ENCODE measurements at regions not wholly inside any gene's neighbourhood (a gene's known extent, or its start where the extent isn't known, plus 50 kb on each side); places are given as distances from the start of the nearest gene placed in this dataset.

GRCh38 chr13:65470781-65471180 lies 1759.4 kb downstream of the PCDH9 start:
- no peak for TF ChIP-seq PKNOX1 (IDR thresholded peaks at IDR 0.05)
- no peak for TF ChIP-seq NFRKB (IDR thresholded peaks at IDR 0.05)
- TF ChIP-seq TARDBP (IDR thresholded peaks at IDR 0.05): no peak
- no peak for TF ChIP-seq FOXK2 (IDR thresholded peaks at IDR 0.05)
- TF ChIP-seq CTBP1 (IDR thresholded peaks at IDR 0.05; ENCODE audit: borderline replicate concordance): no peak
- TF ChIP-seq FOXA1 (IDR thresholded peaks at IDR 0.05): no peak
- no peak for TF ChIP-seq ZNF384 (IDR thresholded peaks at IDR 0.05)
- no peak for TF ChIP-seq SUZ12 (IDR thresholded peaks at IDR 0.05)
- TF ChIP-seq BHLHE40 (IDR thresholded peaks at IDR 0.05; ENCODE audit: borderline replicate concordance): no peak
- TF ChIP-seq SP1 (IDR thresholded peaks at IDR 0.05): no peak
- TF ChIP-seq HDGF (IDR thresholded peaks at IDR 0.05; ENCODE audit: borderline replicate concordance): no peak
- no peak for TF ChIP-seq LEF1 (IDR thresholded peaks at IDR 0.05; ENCODE audit: borderline replicate concordance)
- no peak for TF ChIP-seq ELF4 (IDR thresholded peaks at IDR 0.05)
- no peak for TF ChIP-seq L3MBTL2 (conservative IDR thresholded peaks at IDR 0.05)
- TF ChIP-seq FOXM1 (IDR thresholded peaks at IDR 0.05; ENCODE audit: borderline replicate concordance): no peak
- TF ChIP-seq ARNT (IDR thresholded peaks at IDR 0.05): no peak
- CTCF ChIA-PET: interaction anchor here (0.7 kb wide), 1 partner anchor 1821 kb away, joined by 3 read pairs; no protein-coding TSS in a partner anchor
- no peak for DNase-seq (ENCODE audit: extremely low spot score)
- POLR2A ChIA-PET: no interaction called here

- no peak for TF ChIP-seq TARDBP (IDR thresholded peaks at IDR 0.05)
- no peak for TF ChIP-seq NFRKB (IDR thresholded peaks at IDR 0.05)
- no peak for TF ChIP-seq ELF4 (IDR thresholded peaks at IDR 0.05)
- TF ChIP-seq LEF1 (IDR thresholded peaks at IDR 0.05; ENCODE audit: borderline replicate concordance): no peak
- TF ChIP-seq L3MBTL2 (conservative IDR thresholded peaks at IDR 0.05): no peak
- TF ChIP-seq SUZ12 (IDR thresholded peaks at IDR 0.05): no peak
- no peak for TF ChIP-seq FOXK2 (IDR thresholded peaks at IDR 0.05)
- ChIA-PET CTCF (no interaction called here), POLR2A (no interaction called here)
- DNase-seq (ENCODE audit: extremely low spot score): no peak
Measured at GRCh38 chr13:65468628-65469027, 1761.5 kb downstream of the PCDH9 start.

GRCh38 chr13:65461590-65461989 lies 1768.5 kb downstream of the PCDH9 start:
- ChIA-PET CTCF (interaction anchor here (0.5 kb wide), 1 partner anchor 18 kb away, joined by 4 read pairs; no protein-coding TSS in a partner anchor), POLR2A (no interaction called here)
- TF ChIP-seq FOXK2 (IDR thresholded peaks at IDR 0.05) (no peak), LEF1 (IDR thresholded peaks at IDR 0.05; ENCODE audit: borderline replicate concordance) (no peak), HDGF (IDR thresholded peaks at IDR 0.05; ENCODE audit: borderline replicate concordance) (no peak), FOXA1 (IDR thresholded peaks at IDR 0.05) (no peak), CTBP1 (IDR thresholded peaks at IDR 0.05; ENCODE audit: borderline replicate concordance) (no peak)
- peak; percentile 30 for DNase-seq (ENCODE audit: extremely low spot score)

- ChIA-PET CTCF (no interaction called here), POLR2A (no interaction called here)
- TF ChIP-seq FOXA1 (IDR thresholded peaks at IDR 0.05) (no peak), HDGF (IDR thresholded peaks at IDR 0.05; ENCODE audit: borderline replicate concordance) (no peak), TARDBP (IDR thresholded peaks at IDR 0.05) (no peak), BHLHE40 (IDR thresholded peaks at IDR 0.05; ENCODE audit: borderline replicate concordance) (no peak), LEF1 (IDR thresholded peaks at IDR 0.05; ENCODE audit: borderline replicate concordance) (no peak), SUZ12 (IDR thresholded peaks at IDR 0.05) (no peak), ELF4 (IDR thresholded peaks at IDR 0.05) (no peak), NFRKB (IDR thresholded peaks at IDR 0.05) (no peak), L3MBTL2 (conservative IDR thresholded peaks at IDR 0.05) (no peak), ZNF384 (IDR thresholded peaks at IDR 0.05) (no peak), CTBP1 (IDR thresholded peaks at IDR 0.05; ENCODE audit: borderline replicate concordance) (no peak), SP1 (IDR thresholded peaks at IDR 0.05) (no peak), FOXK2 (IDR thresholded peaks at IDR 0.05) (no peak), FOXM1 (IDR thresholded peaks at IDR 0.05; ENCODE audit: borderline replicate concordance) (no peak), PKNOX1 (IDR thresholded peaks at IDR 0.05) (no peak), ARNT (IDR thresholded peaks at IDR 0.05) (no peak)
- DNase-seq (ENCODE audit: extremely low spot score): no peak
Measured at GRCh38 chr13:65460136-65460535, 1770.0 kb downstream of the PCDH9 start.

DNA sequence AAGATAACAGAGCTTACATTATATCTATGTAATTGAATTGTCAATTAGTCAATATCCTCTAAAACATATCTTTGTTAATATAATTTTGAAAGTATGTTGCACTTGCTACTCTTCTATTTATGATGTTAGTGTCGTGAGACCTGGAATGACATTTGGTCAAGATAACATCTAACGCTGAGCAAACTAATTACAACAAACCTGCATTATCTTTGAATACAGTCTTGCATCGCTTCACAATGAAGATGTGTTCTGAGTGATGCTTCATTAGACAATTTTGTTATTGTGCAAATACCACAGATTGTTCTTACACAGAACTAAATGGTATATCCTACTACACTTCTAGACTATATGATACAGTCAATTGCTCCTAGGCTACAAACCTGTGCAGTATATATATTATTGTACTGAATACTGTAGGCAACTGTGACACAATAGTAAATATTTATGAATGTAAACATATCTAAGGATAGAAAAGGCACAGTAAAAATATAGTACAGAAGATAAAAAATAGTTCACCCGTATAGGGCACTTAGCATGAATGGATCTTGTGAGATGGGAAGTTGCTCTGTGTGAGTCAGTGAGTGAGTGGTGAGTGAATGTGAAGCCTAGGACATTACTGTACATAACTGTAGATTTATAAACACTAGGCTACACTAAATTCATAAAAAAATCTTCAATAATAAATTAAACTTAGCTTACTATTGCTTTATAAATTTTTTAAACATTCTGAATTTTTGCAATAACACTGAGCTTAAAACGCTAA lies 1773.8 kb downstream of the PCDH9 start:
- DNase-seq (ENCODE audit: extremely low spot score): no peak
- ChIA-PET CTCF (no interaction called here), POLR2A (no interaction called here)
- TF ChIP-seq FOXK2 (IDR thresholded peaks at IDR 0.05) (0 out of 2 replicates have a peak, but pooled peaks have one; percentile 5), LEF1 (IDR thresholded peaks at IDR 0.05; ENCODE audit: borderline replicate concordance) (0 out of 2 replicates have a peak, but pooled peaks have one; percentile 21), FOXM1 (IDR thresholded peaks at IDR 0.05; ENCODE audit: borderline replicate concordance) (peak; percentile 39; the same call in 1 of the 2 replicates), SUZ12 (IDR thresholded peaks at IDR 0.05) (no peak)

- ChIA-PET CTCF (no interaction called here), POLR2A (no interaction called here)
- TF ChIP-seq CTBP1 (IDR thresholded peaks at IDR 0.05; ENCODE audit: borderline replicate concordance) (no peak), SUZ12 (IDR thresholded peaks at IDR 0.05) (no peak)
- no peak for DNase-seq (ENCODE audit: extremely low spot score)
Measured at GRCh38 chr13:65454403-65454802, 1775.7 kb downstream of the PCDH9 start.

DNA sequence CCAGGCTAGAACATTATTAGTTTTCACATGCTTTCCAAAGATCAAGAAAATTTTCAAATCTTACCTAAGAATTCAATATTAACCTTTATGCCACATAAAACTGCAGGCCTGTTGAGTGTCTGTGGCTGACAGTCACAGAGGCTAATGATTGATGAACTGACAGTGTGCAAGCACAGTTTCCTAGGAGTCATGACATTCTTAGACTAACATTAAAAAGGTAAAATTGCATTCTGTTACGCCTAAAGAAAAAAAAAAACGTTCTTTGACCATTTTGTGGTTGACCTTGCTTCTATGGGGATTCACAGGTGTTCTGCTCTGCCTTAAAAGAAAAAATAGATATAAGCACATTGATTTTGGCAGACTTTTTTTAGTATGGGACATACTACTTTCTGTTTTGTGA lies 1776.2 kb downstream of the PCDH9 start:
- no peak for DNase-seq (ENCODE audit: extremely low spot score)
- TF ChIP-seq FOXK2 (IDR thresholded peaks at IDR 0.05) (no peak), ELF4 (IDR thresholded peaks at IDR 0.05) (no peak), PKNOX1 (IDR thresholded peaks at IDR 0.05) (peak; percentile 95), LEF1 (IDR thresholded peaks at IDR 0.05; ENCODE audit: borderline replicate concordance) (no peak), SUZ12 (IDR thresholded peaks at IDR 0.05) (no peak)
- ChIA-PET CTCF (no interaction called here), POLR2A (no interaction called here)

All from HEK293T (cell line).